ENCODE measurements at regions not wholly inside any gene's neighbourhood (a gene's known extent, or its start where the extent isn't known, plus 50 kb on each side); places are given as distances from the start of the nearest gene placed in this dataset.

GRCh38 chr3:152061296-152061695, 187.9 kb downstream of the SUCNR1 start:
- no peaks in the 10 kb centered on the region for H3K4me1 ChIP-seq (ENCODE audit: low read length)
- H3K4me3 ChIP-seq (ENCODE audit: low read length): no peak overlapping the region
- H3K9me3 ChIP-seq (ENCODE audit: low read length): no peaks in the 10 kb centered on the region
- no peak overlapping the region for H3K27ac ChIP-seq (ENCODE audit: low read length)
- no peaks in the 10 kb centered on the region for H4K20me1 ChIP-seq (ENCODE audit: insufficient read depth, low read depth, low read length)
- no peak overlapping the region for H2AFZ ChIP-seq (ENCODE audit: low read length)
- H3K79me2 ChIP-seq (ENCODE audit: low read length): no peaks in the 10 kb centered on the region
- DNase-seq: no peak
- no peak overlapping the region for H3K4me2 ChIP-seq (ENCODE audit: low read depth, low read length, poor library complexity, severe bottlenecking)
- no peaks in the 10 kb centered on the region for H3K36me3 ChIP-seq (ENCODE audit: insufficient read depth, low read length)
- H3K9ac ChIP-seq (ENCODE audit: low read length): no peak overlapping the region
- no peaks in the 10 kb centered on the region for H3K27me3 ChIP-seq (ENCODE audit: low read length)
- H3K9me2 ChIP-seq (replicated peaks; ENCODE audit: insufficient read depth, low read length): no peaks in the 10 kb centered on the region

GRCh38 chr3:152069871-152070270, 196.4 kb downstream of the SUCNR1 start:
- Histone ChIP-seq H3K9ac (ENCODE audit: low read length) (no peak overlapping the region), H3K36me3 (ENCODE audit: insufficient read depth, low read length) (no peaks in the 10 kb centered on the region), H3K27me3 (ENCODE audit: low read length) (no peaks in the 10 kb centered on the region), H3K27ac (ENCODE audit: low read length) (no peak overlapping the region), H3K9me2 (replicated peaks; ENCODE audit: insufficient read depth, low read length) (no peaks in the 10 kb centered on the region), H2AFZ (ENCODE audit: low read length) (no peak overlapping the region), H4K20me1 (ENCODE audit: insufficient read depth, low read depth, low read length) (no peaks in the 10 kb centered on the region), H3K9me3 (ENCODE audit: low read length) (no peaks in the 10 kb centered on the region; the same call in 1 of the 2 replicates), H3K4me3 (ENCODE audit: low read length) (no peak overlapping the region), H3K79me2 (ENCODE audit: low read length) (no peaks in the 10 kb centered on the region), H3K4me1 (ENCODE audit: low read length) (no peaks in the 10 kb centered on the region), H3K4me2 (ENCODE audit: low read depth, low read length, poor library complexity, severe bottlenecking) (no peak overlapping the region)
- no peak for DNase-seq

GRCh38 chr3:152071315-152071714, 197.4 kb upstream of the MBNL1 start:
- Histone ChIP-seq H3K9ac (ENCODE audit: low read length) (no peak overlapping the region), H3K4me1 (ENCODE audit: low read length) (no peaks in the 10 kb centered on the region), H3K27me3 (ENCODE audit: low read length) (no peaks in the 10 kb centered on the region)

GRCh38 chr3:152071924-152072323, 196.8 kb upstream of the MBNL1 start:
- Histone ChIP-seq H4K20me1 (ENCODE audit: insufficient read depth, low read depth, low read length) (no peaks in the 10 kb centered on the region), H3K27me3 (ENCODE audit: low read length) (no peaks in the 10 kb centered on the region), H3K27ac (ENCODE audit: low read length) (no peak overlapping the region), H3K4me3 (ENCODE audit: low read length) (no peak overlapping the region), H3K9ac (ENCODE audit: low read length) (no peak overlapping the region), H3K36me3 (ENCODE audit: insufficient read depth, low read length) (no peaks in the 10 kb centered on the region), H3K9me3 (ENCODE audit: low read length) (no peaks in the 10 kb centered on the region; the same call in 1 of the 2 replicates), H3K9me2 (replicated peaks; ENCODE audit: insufficient read depth, low read length) (no peaks in the 10 kb centered on the region), H3K4me1 (ENCODE audit: low read length) (no peaks in the 10 kb centered on the region), H2AFZ (ENCODE audit: low read length) (no peak overlapping the region), H3K4me2 (ENCODE audit: low read depth, low read length, poor library complexity, severe bottlenecking) (no peak overlapping the region), H3K79me2 (ENCODE audit: low read length) (no peaks in the 10 kb centered on the region)
- peak; percentile 70 for DNase-seq

More at GRCh38 chr3:152071315-152071714, 197.4 kb upstream of the MBNL1 start:
- Histone ChIP-seq H3K9me3 (ENCODE audit: low read length) (no peaks in the 10 kb centered on the region; the same call in 1 of the 2 replicates), H3K4me3 (ENCODE audit: low read length) (no peak overlapping the region), H3K27ac (ENCODE audit: low read length) (no peak overlapping the region), H3K79me2 (ENCODE audit: low read length) (no peaks in the 10 kb centered on the region), H3K4me2 (ENCODE audit: low read depth, low read length, poor library complexity, severe bottlenecking) (no peak overlapping the region), H4K20me1 (ENCODE audit: insufficient read depth, low read depth, low read length) (no peaks in the 10 kb centered on the region), H3K36me3 (ENCODE audit: insufficient read depth, low read length) (no peaks in the 10 kb centered on the region), H3K9me2 (replicated peaks; ENCODE audit: insufficient read depth, low read length) (no peaks in the 10 kb centered on the region), H2AFZ (ENCODE audit: low read length) (no peak overlapping the region)
- no peak for DNase-seq

GRCh38 chr3:152073267-152073666, 195.5 kb upstream of the MBNL1 start:
- H3K4me2 ChIP-seq (ENCODE audit: low read depth, low read length, poor library complexity, severe bottlenecking): no peak overlapping the region
- no peak for DNase-seq
- no peaks in the 10 kb centered on the region for H3K4me1 ChIP-seq (ENCODE audit: low read length)
- H3K27ac ChIP-seq (ENCODE audit: low read length): no peak overlapping the region
- H3K36me3 ChIP-seq (ENCODE audit: insufficient read depth, low read length): no peaks in the 10 kb centered on the region
- H3K9me3 ChIP-seq (ENCODE audit: low read length): no peaks in the 10 kb centered on the region; the same call in 1 of the 2 replicates
- no peak overlapping the region for H2AFZ ChIP-seq (ENCODE audit: low read length)
- H3K27me3 ChIP-seq (ENCODE audit: low read length): no peaks in the 10 kb centered on the region
- no peaks in the 10 kb centered on the region for H3K79me2 ChIP-seq (ENCODE audit: low read length)
- no peaks in the 10 kb centered on the region for H4K20me1 ChIP-seq (ENCODE audit: insufficient read depth, low read depth, low read length)
- H3K9me2 ChIP-seq (replicated peaks; ENCODE audit: insufficient read depth, low read length): no peaks in the 10 kb centered on the region
- no peak overlapping the region for H3K9ac ChIP-seq (ENCODE audit: low read length)
- H3K4me3 ChIP-seq (ENCODE audit: low read length): no peak overlapping the region

- H3K27ac ChIP-seq (ENCODE audit: low read length): no peak overlapping the region
- no peaks in the 10 kb centered on the region for H3K79me2 ChIP-seq (ENCODE audit: low read length)
- no peaks in the 10 kb centered on the region for H3K4me1 ChIP-seq (ENCODE audit: low read length)
- H3K9me3 ChIP-seq (ENCODE audit: low read length): no peaks in the 10 kb centered on the region
- no peak overlapping the region for H3K4me2 ChIP-seq (ENCODE audit: low read depth, low read length, poor library complexity, severe bottlenecking)
- H2AFZ ChIP-seq (ENCODE audit: low read length): no peak overlapping the region
- no peaks in the 10 kb centered on the region for H3K9me2 ChIP-seq (replicated peaks; ENCODE audit: insufficient read depth, low read length)
- no peak overlapping the region for H3K9ac ChIP-seq (ENCODE audit: low read length)
- no peaks in the 10 kb centered on the region for H3K36me3 ChIP-seq (ENCODE audit: insufficient read depth, low read length)
- DNase-seq: no peak
- no peaks in the 10 kb centered on the region for H3K27me3 ChIP-seq (ENCODE audit: low read length)
- H3K4me3 ChIP-seq (ENCODE audit: low read length): no peak overlapping the region
- no peaks in the 10 kb centered on the region for H4K20me1 ChIP-seq (ENCODE audit: insufficient read depth, low read depth, low read length)
Measured at GRCh38 chr3:152076148-152076547, 192.6 kb upstream of the MBNL1 start.

- Histone ChIP-seq H3K27ac (ENCODE audit: low read length) (no peak overlapping the region), H3K9ac (ENCODE audit: low read length) (no peak overlapping the region), H3K9me2 (replicated peaks; ENCODE audit: insufficient read depth, low read length) (no peaks in the 10 kb centered on the region), H3K27me3 (ENCODE audit: low read length) (no peaks in the 10 kb centered on the region), H3K36me3 (ENCODE audit: insufficient read depth, low read length) (no peaks in the 10 kb centered on the region), H3K4me1 (ENCODE audit: low read length) (no peaks in the 10 kb centered on the region), H4K20me1 (ENCODE audit: insufficient read depth, low read depth, low read length) (no peaks in the 10 kb centered on the region), H3K4me2 (ENCODE audit: low read depth, low read length, poor library complexity, severe bottlenecking) (no peak overlapping the region), H2AFZ (ENCODE audit: low read length) (no peak overlapping the region), H3K9me3 (ENCODE audit: low read length) (no peaks in the 10 kb centered on the region), H3K79me2 (ENCODE audit: low read length) (no peaks in the 10 kb centered on the region), H3K4me3 (ENCODE audit: low read length) (no peak overlapping the region)
- no peak for DNase-seq
Measured at GRCh38 chr3:152079980-152080379, 188.7 kb upstream of the MBNL1 start.

GRCh38 chr3:152083135-152083534, 185.6 kb upstream of the MBNL1 start:
- no peak overlapping the region for H3K4me2 ChIP-seq (ENCODE audit: low read depth, low read length, poor library complexity, severe bottlenecking)
- H3K27me3 ChIP-seq (ENCODE audit: low read length): no peaks in the 10 kb centered on the region
- H3K4me3 ChIP-seq (ENCODE audit: low read length): no peak overlapping the region
- 0 out of 2 replicates have a peak, but pooled peaks cover 3% of the 10 kb centered on the region for H3K9me2 ChIP-seq (replicated peaks; ENCODE audit: insufficient read depth, low read length)
- no peak overlapping the region for H2AFZ ChIP-seq (ENCODE audit: low read length)
- H3K9me3 ChIP-seq (ENCODE audit: low read length): no peaks in the 10 kb centered on the region
- no peak for DNase-seq
- H3K27ac ChIP-seq (ENCODE audit: low read length): no peak overlapping the region
- H4K20me1 ChIP-seq (ENCODE audit: insufficient read depth, low read depth, low read length): no peaks in the 10 kb centered on the region
- no peaks in the 10 kb centered on the region for H3K4me1 ChIP-seq (ENCODE audit: low read length)
- H3K9ac ChIP-seq (ENCODE audit: low read length): no peak overlapping the region
- H3K36me3 ChIP-seq (ENCODE audit: insufficient read depth, low read length): no peaks in the 10 kb centered on the region
- H3K79me2 ChIP-seq (ENCODE audit: low read length): no peaks in the 10 kb centered on the region
